Heart right ventricle (tissue), 16 donors: ENCODE measurements at regions not wholly inside any gene's neighbourhood (a gene's known extent, or its start where the extent isn't known, plus 50 kb on each side); places are given as distances from the start of the nearest gene placed in this dataset.
"Not testable (repeated sequence)": the region's sequence is repeated elsewhere in the genome, so short reads cannot be mapped to it uniquely, and the experiment has no call there.

Experiments
- ATAC-seq, 8 donors: fragments of 200-7000 bp; cut with Tn5 transposase; one replicate each; pipeline ENCODE4 v1.9.1; 2020; ENCODE audit warnings: mild to moderate bottlenecking in 8 of 8, moderate library complexity in 8 of 8, moderate number of reproducible peaks in 1 of 8
- DNase-seq, 2 donors: peaks; one replicate each; pipeline ENCODE4 v3.0.0-alpha.2; 2020
- H3K27ac ChIP-seq, 10 donors: fragments of 200-600 bp; sonication (generic) in 2 of 10; one replicate each; pipeline versions ENCODE4 v1.5.0 to v1.8.0; 2020 to 2022; ENCODE audit warnings: mild to moderate bottlenecking in 3 of 10
- H3K27me3 ChIP-seq, 7 donors: fragments of 200-600 bp; one replicate each; pipeline ENCODE4 v1.8.0; 2021 to 2022; ENCODE audit warnings: mild to moderate bottlenecking in 2 of 7
- H3K36me3 ChIP-seq, 9 donors: fragments of 200-600 bp; sonication (generic) in 1 of 9; one replicate each; pipeline versions ENCODE4 v1.5.0 to v1.8.0; 2020 to 2022; ENCODE audit warnings: mild to moderate bottlenecking in 2 of 9
- H3K4me1 ChIP-seq, 9 donors: fragments of 200-600 bp; sonication (generic) in 1 of 9; one replicate each; pipeline versions ENCODE4 v1.5.0 to v1.8.0; 2020 to 2022; ENCODE audit warnings: mild to moderate bottlenecking in 4 of 9
- H3K4me3 ChIP-seq, 10 donors: fragments of 200-600 bp; sonication (generic) in 2 of 10; one replicate each; pipeline versions ENCODE4 v1.5.0 to v1.8.0; 2020 to 2022; ENCODE audit warnings: mild to moderate bottlenecking in 7 of 10, moderate library complexity in 2 of 10
- H3K9me3 ChIP-seq, 11 donors: fragments of 200-600 bp in 10 of 11; sonication (generic) in 2 of 11; one replicate each; pipeline versions ENCODE4 v1.5.0 to v1.8.0; 2013 to 2022; ENCODE audit warnings: mild to moderate bottlenecking in 2 of 11, control low read depth in 1 of 11, moderate library complexity in 1 of 11
- CTCF ChIP-seq, 9 donors: fragments of 200-600 bp; sonication (generic) in 2 of 9; IDR thresholded peaks; one replicate each; pipeline versions ENCODE4 v1.5.0 to v1.8.0; 2021 to 2022; ENCODE audit warnings: antibody characterized with exemption in 9 of 9, mild to moderate bottlenecking in 5 of 9, moderate library complexity in 1 of 9
- WGBS, 2 donors: extraction: QIAGEN DNeasy Blood & Tissue Kit; methylation state at CpG; one replicate each; pipeline ENCODE4 v1.1.7; 2013; ENCODE audit warnings: inconsistent platforms in 1 of 2; 5-methylcytosine and 5-hydroxymethylcytosine counted together
- intact Hi-C, 10 donors: fragments of 100-400 bp; cut with DNase I; formaldehyde crosslinking; loops; one replicate each; pipeline versions ENCODE4 v1.11.1 to v1.14.2; 2022
- donor health status: Arrhythmogenic right ventricular cardiomyopathy.
- donor health status: ischemic (EF 13 %, LVEDD 7.1; RV severe dilation, severe dysfunction).
- donor health status: healthy with polysubstance abuse.
- donor health status: DM: no; HTN: yes; CAD: no.
- donor health status: DM: no; HTN: no; CAD: no.
- donor health status: ischemic (EF 25% LVEDD 6.9; RV normal size, moderate dysfunction).
- donor health status: ischemic (EF 25% LVEDD 5.7; RV mildly dilated, moderate dysfunction).
- donor health status: healthy.
- donor health status: DM: yes; HTN: yes; CAD: no.
- donor health status: Ischemic cardiomyopathy.
- donor health status: ischemic (EF 35%, LVEDD 5.7; RV mildly dilated, moderate dysfunction).
- donor health status: nonischemic (EF 11% LVEDD 7.7; RV severe dilation, severe dysfunction).
- donor health status: DM: yes; HTN: yes; CAD: no.
- donor health status: PGD.
- donor health status: ischemic (EF 29% LVEDD 5.4; RV normal size, mild dysfunction).
- donor health status: nonischemic (EF 23%, LVEDD 6.1; RV moderate dilation, normal function).

- WGBS, 2 donors: 80 to 87% methylated on average over 5 of the region's 5 CpGs
- ATAC-seq (peak in 7 of 8 donors; percentile 57 to 71 (median 60)), DNase-seq (no peak)
- H3K27ac ChIP-seq: peak overlapping the region in 1 of 10 donors; percentile 68
- no peak for TF ChIP-seq CTCF (IDR thresholded peaks at IDR 0.05)
- H3K4me3 ChIP-seq: no peak overlapping the region
- peaks cover 0 to 24% (median 0%) of the 10 kb centered on the region in 11 donors for H3K9me3 ChIP-seq
- H3K36me3 ChIP-seq: no peaks in the 10 kb centered on the region
- peaks cover 0 to 30% (median 0%) of the 10 kb centered on the region in 9 donors for H3K4me1 ChIP-seq
- intact Hi-C loops: no loop called here
- no peaks in the 10 kb centered on the region for H3K27me3 ChIP-seq
Observed at GRCh38 chr1:221045842-221046831, 166.9 kb downstream of the HLX start.

- H3K27ac ChIP-seq, DNase-seq, H3K4me3 ChIP-seq, intact Hi-C loops, H3K36me3 ChIP-seq, ATAC-seq, H3K27me3 ChIP-seq: not testable (repeated sequence)
- Histone ChIP-seq H3K9me3 (peaks cover 0 to 35% (median 7%) of the 10 kb centered on the region in 11 donors), H3K4me1 (peaks cover 0 to 22% (median 0%) of the 10 kb centered on the region in 9 donors)
- WGBS, 2 donors: 79 to 83% methylated on average over 4 of the region's 4 CpGs
Observed at GRCh38 chr1:221051391-221051790, 172.1 kb downstream of the HLX start.

- ATAC-seq: no peak
- Histone ChIP-seq H3K4me1 (no peaks in the 10 kb centered on the region), H3K27ac (no peak overlapping the region), H3K27me3 (no peaks in the 10 kb centered on the region), H3K9me3 (peaks cover 0 to 33% (median 7%) of the 10 kb centered on the region in 11 donors), H3K4me3 (no peak overlapping the region), H3K36me3 (no peaks in the 10 kb centered on the region)
- WGBS, 2 donors: 59 to 60% methylated on average over 4 of the region's 4 CpGs
- intact Hi-C loops: no loop called here
- no peak for DNase-seq
- no peak for TF ChIP-seq CTCF (IDR thresholded peaks at IDR 0.05)
Observed at GRCh38 chr1:221053889-221054288, 174.6 kb downstream of the HLX start.

GRCh38 chr1:221059506-221059905 lies 180.3 kb downstream of the HLX start:
- DNase-seq (no peak), ATAC-seq (no peak)
- TF ChIP-seq CTCF (IDR thresholded peaks at IDR 0.05): no peak
- no peaks in the 10 kb centered on the region for H3K27me3 ChIP-seq
- H3K36me3 ChIP-seq: no peaks in the 10 kb centered on the region
- no peak overlapping the region for H3K4me3 ChIP-seq
- 48 to 73% methylated on average over 1 of the region's 1 CpG for WGBS, 2 donors
- peaks cover 0 to 11% (median 0%) of the 10 kb centered on the region in 11 donors for H3K9me3 ChIP-seq
- no peak overlapping the region for H3K27ac ChIP-seq
- intact Hi-C loops: no loop called here
- peaks cover 0 to 4% (median 0%) of the 10 kb centered on the region in 9 donors for H3K4me1 ChIP-seq

GRCh38 chr1:221063651-221064050 lies 184.4 kb downstream of the HLX start:
- intact Hi-C loops: no loop called here
- no peak for DNase-seq

More at GRCh38 chr1:221063651-221064050, 184.4 kb downstream of the HLX start:
- no peak for TF ChIP-seq CTCF (IDR thresholded peaks at IDR 0.05)
- Histone ChIP-seq H3K9me3 (peaks cover 0 to 11% (median 0%) of the 10 kb centered on the region in 11 donors), H3K36me3 (no peaks in the 10 kb centered on the region), H3K4me1 (peaks cover 0 to 17% (median 0%) of the 10 kb centered on the region in 9 donors), H3K27me3 (no peaks in the 10 kb centered on the region), H3K4me3 (no peak overlapping the region), H3K27ac (no peak overlapping the region)
- no peak for ATAC-seq
